ENCODE measurements at regions not wholly inside any gene's neighbourhood (a gene's known extent, or its start where the extent isn't known, plus 50 kb on each side); places are given as distances from the start of the nearest gene placed in this dataset.

DNA sequence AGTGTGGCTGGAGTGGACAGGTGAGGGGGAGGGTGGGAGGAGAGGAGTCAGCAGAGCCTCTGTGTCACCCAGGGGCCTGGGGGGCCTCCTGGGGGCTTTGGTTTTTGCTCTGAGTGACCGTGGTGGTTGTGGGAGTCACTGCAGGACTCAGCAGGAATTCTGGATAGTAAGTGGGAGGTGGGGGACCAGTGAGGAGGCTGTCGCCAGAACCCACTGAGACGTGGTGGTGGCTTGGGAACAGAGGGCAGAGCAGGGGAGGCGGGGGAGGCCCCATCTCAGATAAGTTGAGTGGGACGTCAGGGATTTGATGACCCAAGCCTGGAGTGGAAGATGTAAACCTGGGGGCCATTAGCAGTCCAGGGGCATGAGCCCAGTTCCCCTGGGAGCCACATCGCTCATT is 123.2 kb upstream of the WNT4 start:
- TF ChIP-seq, protein P1, sequence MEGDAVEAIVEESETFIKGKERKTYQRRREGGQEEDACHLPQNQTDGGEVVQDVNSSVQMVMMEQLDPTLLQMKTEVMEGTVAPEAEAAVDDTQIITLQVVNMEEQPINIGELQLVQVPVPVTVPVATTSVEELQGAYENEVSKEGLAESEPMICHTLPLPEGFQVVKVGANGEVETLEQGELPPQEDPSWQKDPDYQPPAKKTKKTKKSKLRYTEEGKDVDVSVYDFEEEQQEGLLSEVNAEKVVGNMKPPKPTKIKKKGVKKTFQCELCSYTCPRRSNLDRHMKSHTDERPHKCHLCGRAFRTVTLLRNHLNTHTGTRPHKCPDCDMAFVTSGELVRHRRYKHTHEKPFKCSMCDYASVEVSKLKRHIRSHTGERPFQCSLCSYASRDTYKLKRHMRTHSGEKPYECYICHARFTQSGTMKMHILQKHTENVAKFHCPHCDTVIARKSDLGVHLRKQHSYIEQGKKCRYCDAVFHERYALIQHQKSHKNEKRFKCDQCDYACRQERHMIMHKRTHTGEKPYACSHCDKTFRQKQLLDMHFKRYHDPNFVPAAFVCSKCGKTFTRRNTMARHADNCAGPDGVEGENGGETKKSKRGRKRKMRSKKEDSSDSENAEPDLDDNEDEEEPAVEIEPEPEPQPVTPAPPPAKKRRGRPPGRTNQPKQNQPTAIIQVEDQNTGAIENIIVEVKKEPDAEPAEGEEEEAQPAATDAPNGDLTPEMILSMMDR (IDR thresholded peaks at IDR 0.05), result no peak
- TF ChIP-seq EZH2 (IDR thresholded peaks at IDR 0.05), result no peak

All from neural progenitor cell (in vitro differentiated cells).